HG03571 (cell line): ENCODE measurements at regions not wholly inside any gene's neighbourhood (a gene's known extent, or its start where the extent isn't known, plus 50 kb on each side); places are given as distances from the start of the nearest gene placed in this dataset.

ENCODE experiments used
- ATAC-seq: cut with Tn5 transposase; IDR thresholded peaks from one replicate; pipeline ENCODE4 v1.9.1; 2021; ENCODE audit not compliant: unreplicated experiment

GRCh38 chr7:46233585-46234329 is 312.7 kb upstream of the IGFBP3 start:
- ATAC-seq: no peak

- ATAC-seq: no peak
Observed at GRCh38 chr7:46230990-46231305, 309.9 kb upstream of the IGFBP3 start.

GRCh38 chr7:46230298-46230989 is 309.4 kb upstream of the IGFBP3 start:
- no peak for ATAC-seq

GRCh38 chr7:46229409-46229808 is 308.3 kb upstream of the IGFBP3 start:
- ATAC-seq: no peak

- no peak for ATAC-seq
Observed at GRCh38 chr7:46226860-46227259, 305.8 kb upstream of the IGFBP3 start.

GRCh38 chr7:46224363-46224762 is 303.3 kb upstream of the IGFBP3 start:
- ATAC-seq: no peak

- ATAC-seq: no peak
Observed at GRCh38 chr7:46220066-46220630, 299.1 kb upstream of the IGFBP3 start.

GRCh38 chr7:46218461-46219200 is 297.6 kb upstream of the IGFBP3 start:
- ATAC-seq: no peak

- ATAC-seq: no peak
Observed at GRCh38 chr7:46215987-46216567, 295.0 kb upstream of the IGFBP3 start.

GRCh38 chr7:46214526-46214925 is 293.5 kb upstream of the IGFBP3 start:
- no peak for ATAC-seq

- ATAC-seq: no peak
Observed at GRCh38 chr7:46213154-46213537, 292.1 kb upstream of the IGFBP3 start.

GRCh38 chr7:46212425-46213153 is 291.5 kb upstream of the IGFBP3 start:
- no peak for ATAC-seq

- ATAC-seq: no peak
Observed at GRCh38 chr7:46210467-46210866, 289.4 kb upstream of the IGFBP3 start.

GRCh38 chr7:46209611-46210388 is 288.7 kb upstream of the IGFBP3 start:
- ATAC-seq: no peak

GRCh38 chr7:46208635-46209525 is 287.8 kb upstream of the IGFBP3 start:
- ATAC-seq: no peak

- ATAC-seq: no peak
Observed at GRCh38 chr7:46207931-46208634, 287.0 kb upstream of the IGFBP3 start.

GRCh38 chr7:46206476-46207060 is 285.5 kb upstream of the IGFBP3 start:
- no peak for ATAC-seq

- no peak for ATAC-seq
Observed at GRCh38 chr7:46205478-46205877, 284.4 kb upstream of the IGFBP3 start.
